GM18861 (cell line): ENCODE measurements at regions not wholly inside any gene's neighbourhood (a gene's known extent, or its start where the extent isn't known, plus 50 kb on each side); places are given as distances from the start of the nearest gene placed in this dataset.

Experiments
- ATAC-seq: cut with Tn5 transposase; IDR thresholded peaks from one replicate; pipeline ENCODE4 v1.9.1; 2021; ENCODE audit not compliant: unreplicated experiment

DNA sequence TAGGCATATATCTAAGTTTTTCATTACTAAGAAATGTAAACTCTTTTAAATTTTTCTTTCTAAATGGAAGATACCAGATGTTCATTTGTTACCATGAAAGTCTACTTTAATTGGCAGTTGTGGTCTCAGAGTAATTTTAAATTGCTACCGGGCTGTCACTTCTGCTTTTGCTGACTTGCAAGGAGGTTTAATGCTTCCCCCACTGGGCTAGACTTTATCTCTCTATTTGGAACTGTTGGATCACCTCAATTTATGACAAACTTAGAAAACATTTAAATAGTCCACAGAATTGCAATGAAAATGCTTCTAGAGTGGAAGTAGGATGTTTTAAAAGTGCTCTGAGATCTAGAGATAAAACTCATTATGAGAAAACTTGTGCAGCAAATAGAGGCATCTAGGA is 479.8 kb upstream of the GOT2 start:
- ATAC-seq = no peak

DNA sequence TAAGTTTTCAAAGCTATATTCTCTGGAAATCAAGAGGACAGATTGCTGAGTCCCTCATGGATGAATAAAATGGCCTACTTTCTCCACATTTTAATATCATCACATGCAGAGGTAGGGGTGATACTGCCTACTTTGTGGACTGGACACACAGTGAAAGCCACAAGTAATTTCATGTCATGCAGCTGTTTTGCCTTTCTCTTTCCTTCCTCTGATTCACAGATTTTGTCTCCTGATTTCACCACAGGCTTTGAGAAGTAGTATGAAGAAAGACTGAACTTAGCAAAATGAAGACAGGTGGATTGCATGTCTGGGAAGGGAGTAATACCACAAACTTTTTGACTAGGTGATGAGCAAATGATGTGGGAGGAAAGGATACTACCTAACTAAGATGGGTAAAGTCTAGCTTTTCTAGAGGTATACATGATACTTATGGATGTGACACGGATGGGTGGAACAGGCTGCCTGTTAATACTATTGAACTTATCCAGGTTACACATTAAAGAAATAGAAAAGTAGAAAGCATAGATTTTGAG is 478.4 kb upstream of the GOT2 start:
- ATAC-seq = no peak

DNA sequence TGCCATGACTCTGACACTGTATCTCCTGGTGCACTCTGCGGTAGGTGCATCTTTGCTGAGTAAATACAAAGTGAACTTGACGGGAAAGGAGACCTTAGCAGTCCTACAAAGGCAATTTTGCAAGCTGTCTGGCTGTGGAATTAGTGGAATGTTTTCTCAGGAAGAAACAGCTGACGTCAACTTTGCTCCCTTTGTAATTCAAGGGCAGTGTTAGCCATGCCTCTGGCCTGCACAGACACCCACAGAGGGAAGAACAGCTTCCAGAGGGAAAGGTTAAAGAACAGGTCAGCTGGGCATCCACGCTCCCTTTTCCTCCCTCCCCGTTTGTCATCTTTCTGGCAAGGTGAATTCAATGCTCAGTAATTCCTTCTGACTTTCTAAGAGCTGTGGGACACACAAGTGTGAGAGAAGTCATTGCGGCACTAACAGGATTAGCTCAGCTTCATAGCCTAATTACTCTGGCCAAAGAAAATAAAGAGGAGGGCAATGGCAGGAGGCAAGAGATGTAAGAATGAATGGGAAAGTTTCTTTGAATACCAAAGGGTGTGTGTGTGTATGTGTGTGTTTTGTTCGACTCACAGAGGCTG is 476.9 kb upstream of the GOT2 start:
- no peak for ATAC-seq

DNA sequence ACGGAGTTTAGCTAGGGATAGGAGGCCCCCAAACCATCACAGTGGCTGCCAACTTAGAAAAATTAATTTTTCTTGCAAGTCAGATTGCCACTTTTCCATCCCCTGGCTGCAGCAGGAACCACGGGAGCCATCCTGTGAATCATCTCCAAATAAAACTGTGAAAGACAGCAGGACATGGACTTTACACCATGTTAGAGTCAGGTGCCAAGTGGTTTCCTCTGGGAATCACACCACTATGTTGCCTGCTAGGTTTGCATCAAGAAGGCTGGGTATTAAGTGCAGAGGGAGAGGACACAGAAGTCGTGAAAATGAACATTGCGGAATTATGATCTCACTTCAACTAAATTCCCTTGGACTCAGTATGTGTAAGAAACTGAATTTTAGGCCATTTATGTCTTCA is 471.3 kb upstream of the GOT2 start:
- no peak for ATAC-seq

DNA sequence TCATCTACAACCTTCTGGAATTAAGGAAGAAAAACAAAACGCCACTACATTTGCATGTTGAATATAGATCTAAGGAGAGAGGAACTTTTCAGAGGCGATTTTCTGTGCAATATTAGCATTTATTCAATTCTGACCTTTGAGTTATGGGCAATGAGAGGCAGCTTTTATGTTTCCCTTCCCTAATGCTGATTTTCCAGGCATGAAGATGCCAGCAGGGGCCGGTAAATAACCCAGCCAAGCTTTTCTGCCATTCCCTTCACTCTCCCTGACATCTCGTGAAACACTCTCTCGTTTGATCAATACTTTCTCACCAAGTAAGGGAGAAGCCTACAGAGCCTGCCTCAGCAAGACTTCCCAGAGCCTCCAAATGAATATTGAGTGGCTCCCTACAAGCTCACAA is 470.5 kb upstream of the GOT2 start:
- ATAC-seq = no peak

DNA sequence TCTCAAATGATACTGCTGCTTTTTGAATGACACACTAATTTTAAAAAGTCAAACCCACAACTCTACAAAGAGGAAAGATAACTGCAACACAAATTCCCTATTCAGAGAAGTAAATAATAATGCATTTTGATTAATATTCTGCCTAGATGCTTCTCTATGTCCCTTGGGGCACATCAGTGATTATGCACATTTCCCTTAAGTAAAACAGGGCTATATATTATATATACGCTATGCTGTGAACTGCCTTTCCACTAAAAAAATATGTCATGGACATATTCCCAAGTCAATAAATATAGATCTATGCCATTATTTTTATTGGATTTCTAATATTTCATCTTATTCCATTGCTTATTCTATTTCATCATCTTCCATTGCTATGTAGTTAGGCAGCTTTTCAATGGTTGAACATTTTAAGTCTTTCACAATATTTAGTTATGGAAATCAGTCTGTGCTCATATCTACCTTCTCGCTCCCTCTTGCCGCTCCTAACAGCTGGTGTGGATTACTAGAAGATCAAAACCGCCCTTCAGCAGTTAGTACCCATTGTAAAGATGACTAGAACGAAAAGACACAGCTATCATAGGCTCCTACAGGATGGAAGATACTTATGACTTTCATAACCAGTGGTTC is 468.2 kb upstream of the GOT2 start:
- ATAC-seq = no peak

DNA sequence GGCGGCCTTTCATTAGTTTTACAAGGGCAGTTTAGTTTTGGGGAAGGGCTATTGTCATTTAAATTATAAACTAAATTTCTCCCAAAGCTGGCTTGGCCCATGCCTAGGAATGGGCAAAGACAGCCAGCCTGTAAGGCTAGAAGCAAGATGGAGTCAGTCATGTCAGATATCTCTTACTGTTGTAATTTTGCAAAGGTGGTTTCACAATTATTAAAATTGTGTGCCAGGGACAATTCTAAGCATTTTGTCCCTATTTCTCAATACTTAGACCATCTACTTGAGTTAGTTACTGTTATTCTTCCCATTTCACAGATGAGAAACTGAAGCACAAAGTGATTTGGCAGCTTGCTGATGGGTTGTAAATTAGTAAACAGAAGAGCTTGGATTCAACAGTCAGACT is 467.7 kb upstream of the GOT2 start:
- no peak for ATAC-seq

DNA sequence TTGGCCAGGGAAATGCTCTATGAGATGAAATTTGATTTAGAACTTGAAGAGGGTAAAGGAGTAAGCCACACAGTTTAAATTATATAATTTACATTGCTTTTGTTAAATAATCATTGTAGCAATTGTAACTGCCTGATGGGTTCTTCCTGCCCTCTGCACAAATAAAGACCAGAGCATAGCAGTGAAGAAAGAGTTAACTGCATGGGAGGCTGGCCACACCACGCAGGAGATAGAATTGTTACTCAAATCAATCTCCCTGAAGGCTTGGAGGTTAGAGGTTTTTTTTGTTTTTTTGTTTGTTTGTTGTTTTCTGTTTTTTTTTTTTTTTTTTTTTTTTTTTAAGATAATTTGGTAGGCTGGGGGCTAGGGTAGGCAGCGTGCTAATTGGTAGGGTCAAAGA is 467.0 kb upstream of the GOT2 start:
- no peak for ATAC-seq

DNA sequence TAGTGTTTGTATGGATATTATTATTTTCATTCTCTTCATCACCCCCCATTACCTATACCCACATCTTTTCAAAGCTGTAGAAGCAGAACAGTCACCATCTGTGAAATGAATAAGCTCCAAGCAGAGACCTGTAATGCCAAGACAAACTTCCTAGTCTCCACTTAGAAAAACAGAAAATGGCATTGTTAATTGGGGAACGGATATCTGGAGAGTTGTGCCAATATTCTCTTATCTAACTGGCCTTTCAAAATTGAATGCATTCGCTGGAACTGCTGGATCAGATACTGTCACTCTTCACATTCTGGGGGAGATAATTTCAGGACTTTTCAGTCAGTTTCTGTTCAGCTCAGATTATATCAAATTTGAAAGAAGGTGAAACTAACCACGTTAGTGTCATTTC is 464.4 kb upstream of the GOT2 start:
- no peak for ATAC-seq

DNA sequence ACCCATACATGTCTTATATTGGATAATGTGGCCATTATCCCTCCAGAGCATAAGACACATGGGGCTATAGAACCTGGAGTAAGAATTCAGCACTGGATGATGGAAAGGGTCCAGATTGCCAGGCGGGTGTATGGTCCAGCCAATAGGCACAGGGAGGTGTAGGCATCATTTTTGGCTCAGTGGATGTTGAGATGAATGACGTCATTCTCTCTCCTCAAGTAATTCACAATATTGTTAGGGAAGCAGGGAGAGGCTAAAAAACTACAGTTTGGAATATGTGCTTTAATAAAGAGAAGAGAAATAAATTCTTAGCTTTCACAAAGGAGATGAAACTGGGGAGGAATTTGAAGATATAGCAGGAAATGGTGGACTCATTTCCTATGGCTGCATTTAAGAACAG is 461.1 kb upstream of the GOT2 start:
- ATAC-seq = no peak

DNA sequence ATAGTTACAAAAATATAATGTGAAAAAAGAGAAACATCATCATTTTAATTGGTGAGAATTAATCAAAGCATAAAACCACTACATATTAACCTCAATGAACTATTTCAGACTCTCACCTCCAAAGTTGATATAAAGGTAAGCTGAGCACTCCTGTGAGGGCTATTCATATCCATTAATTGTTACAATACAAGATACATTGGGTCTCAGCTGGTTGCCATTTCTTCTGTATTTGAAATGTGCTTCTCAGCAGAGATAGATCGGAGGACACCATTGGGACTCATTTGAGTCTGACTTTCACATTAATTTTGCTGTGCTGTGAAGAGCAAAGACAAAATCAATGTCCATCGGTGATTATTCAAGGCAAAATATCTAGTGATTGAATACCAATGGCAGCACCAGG is 459.5 kb upstream of the GOT2 start:
- no peak for ATAC-seq

DNA sequence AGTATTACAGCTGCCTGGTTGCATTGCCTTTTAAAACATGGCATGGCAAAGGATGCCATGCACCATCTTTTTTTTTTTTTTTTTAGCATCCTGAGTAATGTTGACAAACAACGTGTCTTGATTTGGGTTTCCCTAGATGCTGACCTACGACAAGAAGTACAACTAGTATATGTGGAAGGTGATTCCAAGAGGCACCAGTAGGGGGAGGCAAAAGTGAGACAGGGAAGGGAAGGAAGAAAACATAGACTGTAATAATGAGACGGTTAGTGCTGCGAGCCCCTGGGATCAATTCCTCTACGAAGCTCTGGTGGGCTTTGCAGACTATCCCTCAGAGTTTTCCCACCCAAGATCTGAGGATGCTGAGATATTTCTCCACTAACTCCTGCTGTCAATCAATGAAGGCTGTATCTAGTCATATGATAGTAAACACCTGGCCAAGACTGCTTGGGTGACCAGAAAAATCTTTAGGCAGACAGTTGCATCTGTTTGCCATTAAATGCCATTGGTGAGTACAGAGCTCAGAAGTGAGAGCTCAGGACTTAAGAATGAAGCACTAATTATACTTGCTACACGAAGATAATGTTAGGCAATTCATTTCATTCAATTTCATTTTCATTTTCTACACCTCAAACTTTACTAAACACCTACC is 458.6 kb upstream of the GOT2 start:
- no peak for ATAC-seq

DNA sequence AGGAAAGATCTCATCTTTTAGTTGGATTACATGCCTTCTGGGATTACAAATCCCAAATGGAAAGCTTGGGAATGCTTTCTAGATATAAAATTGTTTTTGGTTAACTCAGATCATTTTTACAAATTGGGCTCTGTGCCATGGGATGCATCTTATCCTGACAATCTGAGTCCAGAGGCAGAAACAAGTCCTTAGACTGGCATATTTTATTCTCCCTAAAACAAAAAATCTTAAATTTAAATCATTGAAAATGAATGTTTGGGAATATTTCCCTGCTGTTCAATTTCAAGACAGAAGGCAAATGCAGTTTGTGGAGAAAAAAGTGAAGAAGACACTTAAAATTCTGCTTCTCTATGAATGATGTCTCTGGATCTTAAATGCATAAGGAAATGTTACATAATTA is 456.6 kb upstream of the GOT2 start:
- ATAC-seq = no peak

DNA sequence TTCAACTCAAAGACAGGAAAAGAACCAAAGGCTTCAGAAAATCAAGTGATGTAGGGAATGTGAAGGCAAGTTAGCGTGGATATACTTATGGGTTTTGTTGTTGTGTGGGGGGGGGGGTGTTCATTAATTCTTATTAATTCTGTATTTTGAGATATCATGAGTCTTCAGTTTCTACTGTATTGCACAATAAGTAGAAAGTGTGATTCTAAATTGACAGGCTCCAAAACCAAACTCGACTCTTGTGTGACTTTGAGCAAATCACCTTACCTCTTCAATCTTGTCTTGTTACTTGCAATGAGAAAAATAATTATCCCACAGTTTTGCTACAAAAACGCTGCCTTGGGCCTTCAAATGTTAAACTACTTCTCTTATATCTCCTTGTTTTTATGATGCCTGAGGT is 453.9 kb upstream of the GOT2 start:
- ATAC-seq = no peak

DNA sequence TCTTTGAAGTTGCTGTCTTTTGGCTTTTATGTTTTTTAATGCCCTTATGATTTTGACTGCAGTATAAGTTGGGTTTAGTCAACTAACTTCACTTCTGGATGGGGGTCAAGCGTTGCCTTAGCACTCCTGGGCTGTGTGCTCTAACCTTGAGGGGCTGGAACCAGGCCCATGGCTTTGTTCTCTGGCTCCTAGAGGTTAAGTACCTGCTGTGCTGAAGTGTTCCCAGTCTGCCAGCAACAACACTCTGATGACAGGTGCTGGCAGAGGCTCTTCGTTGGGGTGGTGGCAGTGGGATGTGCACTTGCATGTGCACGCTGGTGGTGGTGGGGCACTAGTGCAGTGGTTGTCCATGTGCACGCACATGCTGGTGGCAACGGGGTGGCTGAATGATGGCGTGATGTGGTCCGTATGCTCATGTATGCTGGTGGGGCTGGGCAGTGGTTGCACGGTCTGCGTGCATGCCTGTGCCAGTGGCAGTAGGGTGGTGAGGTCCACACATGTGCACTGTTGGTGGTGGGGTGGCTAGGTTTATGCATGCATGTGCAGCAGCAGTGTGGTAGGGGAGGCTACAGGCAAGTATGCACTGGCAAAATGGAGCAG is 447.8 kb upstream of the GOT2 start:
- ATAC-seq = no peak

DNA sequence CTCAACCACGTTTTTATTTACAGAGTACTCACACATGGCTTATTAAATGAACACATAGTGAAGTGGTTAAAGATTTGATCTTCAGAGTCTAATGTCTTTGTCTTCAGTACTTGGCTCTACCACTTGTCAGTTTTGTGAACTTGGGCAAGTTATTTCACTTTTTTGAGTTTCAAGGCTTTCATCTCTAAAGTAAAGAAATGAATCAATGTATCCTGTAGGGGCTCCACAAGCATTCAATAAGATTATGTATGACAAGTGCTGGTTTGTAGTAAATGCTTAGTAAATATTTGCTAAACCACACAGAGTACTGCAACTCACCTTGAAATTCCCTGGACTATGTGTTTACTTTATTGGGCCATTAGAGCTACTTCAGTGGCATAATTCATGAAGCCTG is 446.0 kb upstream of the GOT2 start:
- ATAC-seq = no peak

DNA sequence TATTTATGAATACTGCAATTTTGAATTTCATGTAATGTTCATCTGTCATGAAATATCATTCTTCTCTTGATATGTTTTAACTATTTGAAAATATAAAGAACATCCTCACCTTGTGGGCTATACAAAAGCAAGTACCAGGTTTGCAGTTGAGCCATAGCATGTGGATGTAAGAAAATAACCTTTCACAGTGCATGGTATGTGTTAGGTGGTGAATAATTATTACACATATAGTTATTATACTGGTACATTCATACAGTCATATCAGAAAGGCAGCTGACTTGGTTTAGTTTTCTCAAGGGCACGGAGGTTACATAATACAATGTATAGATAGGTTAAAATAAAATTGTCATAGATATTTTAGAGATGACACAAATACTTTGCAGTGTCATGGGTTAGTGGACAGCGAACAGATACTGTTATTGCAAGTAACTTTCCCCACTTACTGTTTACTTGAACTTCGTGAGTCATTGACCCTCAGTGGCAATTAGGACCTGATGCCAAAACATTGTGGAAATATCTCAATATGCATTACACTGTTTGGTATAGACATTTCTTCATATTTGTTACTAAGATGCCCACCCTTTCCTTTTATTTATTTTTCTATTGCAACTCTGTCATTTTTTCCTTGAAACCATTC is 445.4 kb upstream of the GOT2 start:
- no peak for ATAC-seq

DNA sequence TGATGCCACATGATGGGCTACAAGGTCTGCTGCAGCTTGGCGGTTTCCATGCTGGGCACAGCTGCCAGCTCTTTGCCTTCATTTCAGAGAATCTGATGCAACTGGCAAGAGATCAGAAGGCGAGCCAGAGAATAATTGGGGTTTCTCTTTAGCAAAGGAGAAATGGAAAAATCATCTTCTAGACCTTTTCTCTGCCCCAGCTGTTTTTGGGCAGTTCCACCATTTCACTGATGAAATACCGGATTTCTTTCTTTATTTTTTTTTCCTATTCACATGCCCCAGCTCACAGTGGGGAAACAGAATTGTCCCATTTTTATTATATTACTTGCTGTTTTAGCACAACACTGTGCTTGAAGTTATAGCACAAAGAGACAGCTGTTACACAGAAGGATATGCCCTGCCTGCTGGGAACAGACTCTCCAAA is 439.3 kb upstream of the GOT2 start:
- no peak for ATAC-seq

DNA sequence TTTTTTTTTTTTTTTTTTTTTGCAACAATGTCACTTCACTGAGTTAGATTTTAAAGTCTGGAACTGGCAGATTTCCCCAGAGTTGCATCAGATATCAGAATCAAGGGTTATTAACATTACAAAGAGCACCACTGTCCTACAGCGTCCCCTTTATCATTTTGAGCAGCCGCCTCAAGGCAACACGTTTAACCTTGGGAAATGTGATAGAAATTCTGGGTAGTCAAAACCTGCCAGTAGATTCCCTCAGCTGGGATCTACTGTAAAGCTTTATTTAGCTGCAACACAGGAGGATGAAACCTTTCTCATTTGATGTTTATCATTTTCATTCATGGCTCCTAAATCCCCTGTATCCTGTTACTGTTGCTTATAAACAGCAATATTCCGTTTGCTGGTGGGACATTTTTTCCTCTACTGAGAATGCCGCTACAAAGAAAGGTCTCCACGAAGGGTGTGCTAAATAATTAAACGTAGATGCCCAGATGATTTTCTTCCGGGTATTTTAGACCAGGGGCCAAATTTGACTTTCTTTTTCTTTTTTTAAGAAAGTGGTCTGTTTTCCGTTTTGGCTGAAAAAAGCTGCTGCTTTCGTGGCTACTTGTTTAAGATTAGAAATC is 436.1 kb upstream of the GOT2 start:
- ATAC-seq = no peak

DNA sequence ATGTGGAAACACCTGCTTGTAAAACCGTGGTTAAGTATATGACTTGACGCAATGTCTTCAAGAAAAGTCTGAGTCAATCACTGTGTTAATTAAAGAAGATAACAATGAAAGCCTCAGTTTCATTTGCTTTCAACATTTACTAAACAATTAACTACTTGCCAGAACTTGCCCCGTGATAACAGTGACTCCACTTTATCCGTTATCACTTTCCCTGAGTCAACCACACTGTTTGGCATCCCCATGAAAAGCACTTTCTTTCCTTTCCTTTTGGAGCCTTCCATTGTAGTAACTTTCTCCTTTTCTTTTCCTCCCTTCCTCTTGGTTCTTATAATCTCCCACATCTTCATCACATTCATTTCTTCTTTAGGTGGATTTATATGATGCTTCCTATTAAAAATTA is 435.1 kb upstream of the GOT2 start:
- no peak for ATAC-seq

DNA sequence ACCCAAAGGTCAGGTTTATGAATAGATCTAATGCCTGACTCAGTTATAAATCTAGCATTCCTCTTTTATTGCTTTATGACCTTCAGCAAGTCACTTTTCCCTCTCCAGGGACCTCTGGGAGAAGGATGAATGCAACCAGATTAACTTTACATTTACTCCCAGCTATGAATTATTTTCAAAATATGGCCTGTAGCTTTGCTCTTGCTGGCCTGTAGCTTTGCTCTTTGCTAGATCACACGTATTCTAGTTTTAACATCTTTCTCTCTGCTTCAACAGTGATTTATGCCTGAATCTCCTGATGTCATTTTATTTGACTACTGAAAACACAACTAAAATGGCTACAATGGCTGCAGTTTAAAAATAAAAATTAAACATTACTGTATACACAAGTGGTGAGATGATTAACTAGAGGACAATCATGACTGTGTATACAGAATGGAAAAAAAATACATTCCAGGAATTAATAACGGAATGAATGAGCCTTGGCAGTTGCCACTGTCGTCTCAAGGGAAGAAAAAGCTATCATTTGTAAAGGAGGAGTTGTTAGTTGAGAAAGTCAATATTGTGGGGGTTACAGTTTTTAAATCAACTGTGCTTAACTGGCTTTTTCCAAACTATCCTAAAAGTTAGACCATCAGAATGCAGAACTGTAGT is 434.5 kb upstream of the GOT2 start:
- ATAC-seq = no peak
